ELF-1 (cell line): ENCODE measurements at regions not wholly inside any gene's neighbourhood (a gene's known extent, or its start where the extent isn't known, plus 50 kb on each side); places are given as distances from the start of the nearest gene placed in this dataset.

ENCODE experiments used
- DNase-seq: peaks from one replicate; pipeline ENCODE4 v3.0.0-alpha.2; 2016; ENCODE audit warnings: low read depth, low spot score

- no peak for DNase-seq
Measured at GRCh38 chr2:789529-789928, 112.3 kb upstream of the TMEM18 start.

- DNase-seq = no peak
Measured at GRCh38 chr2:788227-789032, 111.2 kb upstream of the TMEM18 start.

DNA sequence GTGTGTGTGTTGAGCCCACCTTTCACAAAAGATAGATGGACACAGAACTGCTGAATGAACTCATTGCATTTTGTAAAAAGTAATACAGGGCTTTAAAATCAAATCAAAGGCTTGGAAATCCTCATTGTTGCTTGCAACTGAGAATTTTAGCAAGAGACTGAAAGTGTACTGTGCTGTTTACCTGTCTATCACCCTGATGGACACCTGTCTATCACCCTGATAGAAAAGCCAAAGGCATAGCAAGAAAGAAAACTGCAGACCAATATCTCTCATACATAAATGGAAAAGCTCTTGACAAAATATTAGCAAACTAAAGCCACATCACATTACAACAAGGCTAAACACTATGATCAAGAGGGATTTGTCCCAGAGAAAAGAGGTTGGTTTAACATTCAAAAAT, 107.5 kb upstream of the TMEM18 start:
- DNase-seq = no peak

- no peak for DNase-seq
Measured at GRCh38 chr2:780581-780980, 103.4 kb upstream of the TMEM18 start.

- DNase-seq = no peak
Measured at GRCh38 chr2:780002-780401, 102.8 kb upstream of the TMEM18 start.

DNA sequence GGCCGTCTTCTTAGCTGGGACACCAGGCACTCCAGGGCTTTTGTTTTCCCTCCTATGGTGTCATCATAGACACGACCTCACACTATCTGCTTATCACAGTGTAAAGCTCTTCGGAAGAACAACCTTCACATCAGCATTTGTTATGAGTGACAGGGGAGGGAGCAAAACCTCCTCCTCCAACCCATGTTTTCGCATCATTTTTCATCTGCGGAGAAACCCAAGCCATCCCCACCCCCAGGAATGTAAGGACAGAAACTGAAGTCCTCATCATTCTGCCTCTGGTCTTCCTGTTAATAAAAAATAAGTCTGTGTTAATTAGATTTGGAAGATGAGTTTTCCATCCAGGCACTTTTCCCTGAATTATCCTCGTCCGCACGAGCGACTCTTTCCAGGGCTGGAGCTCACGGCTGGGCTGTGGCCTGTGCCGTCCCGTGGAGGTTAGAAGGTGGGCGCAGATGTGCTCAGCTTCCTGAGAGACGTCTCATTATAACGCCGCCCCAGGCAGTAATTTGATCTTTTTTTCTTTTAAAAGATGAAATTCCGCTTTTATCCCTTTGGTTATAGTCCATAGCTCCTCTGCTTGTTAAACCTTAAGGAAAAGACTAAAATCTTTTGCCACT, 101.6 kb upstream of the TMEM18 start:
- no peak for DNase-seq

- DNase-seq = no peak
Measured at GRCh38 chr2:777546-777945, 100.3 kb upstream of the TMEM18 start.

DNA sequence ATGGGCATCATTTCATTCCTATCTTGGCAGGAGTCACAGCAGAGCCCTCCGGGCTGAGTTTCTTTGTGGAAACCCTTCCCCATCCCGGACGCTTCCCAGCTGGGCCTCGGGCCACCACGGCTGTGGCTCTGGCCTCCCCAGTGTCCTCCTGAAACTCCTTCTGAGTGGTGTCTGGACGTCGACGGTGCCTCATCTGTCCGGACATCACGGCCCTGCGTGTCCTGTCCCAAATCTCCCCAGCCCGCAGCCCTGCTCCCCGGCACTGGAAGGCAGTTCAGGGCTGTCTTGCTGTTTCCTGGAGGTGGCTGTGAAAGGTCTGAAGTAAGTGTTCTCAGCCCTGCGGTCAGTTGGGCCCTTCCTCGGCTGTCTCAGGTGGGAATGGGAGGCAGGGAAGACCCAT, 99.8 kb upstream of the TMEM18 start:
- DNase-seq = no peak

- DNase-seq = no peak
Measured at GRCh38 chr2:776487-776886, 99.3 kb upstream of the TMEM18 start.

- no peak for DNase-seq
Measured at GRCh38 chr2:776038-776437, 98.8 kb upstream of the TMEM18 start.

DNA sequence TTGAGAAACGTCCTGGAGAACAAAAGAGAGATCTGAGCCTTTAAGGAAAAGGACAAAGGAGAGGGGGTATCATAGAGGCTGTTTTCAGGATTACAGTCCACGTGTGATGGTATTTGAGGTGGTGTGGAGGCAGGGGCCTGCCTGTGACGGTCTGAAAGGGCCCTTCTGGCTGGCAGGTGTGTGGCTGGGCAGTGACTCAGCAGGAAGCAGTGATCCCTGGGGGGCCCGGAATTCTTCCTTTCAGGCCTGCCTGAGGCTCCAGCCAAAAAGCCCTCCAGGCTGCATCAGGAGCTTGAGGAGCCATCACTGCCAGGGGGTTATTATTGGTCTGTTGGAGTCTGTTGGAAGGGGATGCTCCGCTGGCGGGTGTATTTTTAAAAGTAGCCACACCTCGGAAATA, 97.2 kb upstream of the TMEM18 start:
- DNase-seq = peak; percentile 81

GRCh38 chr2:773256-774160, 96.3 kb upstream of the TMEM18 start:
- DNase-seq = no peak

DNA sequence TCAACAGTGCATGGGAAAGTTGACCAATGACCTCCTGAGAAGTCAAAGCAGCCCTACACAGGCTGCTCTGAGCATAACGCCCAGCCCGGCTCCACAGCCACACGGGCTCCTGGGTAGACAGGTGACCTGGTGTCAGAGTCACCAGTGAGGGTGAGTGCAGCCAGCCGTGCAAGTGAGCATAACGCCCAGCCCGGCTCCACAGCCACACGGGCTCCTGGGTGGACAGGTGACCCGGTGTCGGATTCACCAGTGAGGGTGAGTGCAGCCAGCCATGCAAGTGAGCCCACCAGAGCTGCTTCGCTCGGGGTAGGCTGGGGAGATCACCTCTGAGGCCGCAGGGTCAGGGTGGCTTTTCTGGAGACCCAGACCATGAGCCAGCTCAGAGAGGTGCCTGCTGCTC, 94.3 kb upstream of the TMEM18 start:
- DNase-seq = no peak

DNA sequence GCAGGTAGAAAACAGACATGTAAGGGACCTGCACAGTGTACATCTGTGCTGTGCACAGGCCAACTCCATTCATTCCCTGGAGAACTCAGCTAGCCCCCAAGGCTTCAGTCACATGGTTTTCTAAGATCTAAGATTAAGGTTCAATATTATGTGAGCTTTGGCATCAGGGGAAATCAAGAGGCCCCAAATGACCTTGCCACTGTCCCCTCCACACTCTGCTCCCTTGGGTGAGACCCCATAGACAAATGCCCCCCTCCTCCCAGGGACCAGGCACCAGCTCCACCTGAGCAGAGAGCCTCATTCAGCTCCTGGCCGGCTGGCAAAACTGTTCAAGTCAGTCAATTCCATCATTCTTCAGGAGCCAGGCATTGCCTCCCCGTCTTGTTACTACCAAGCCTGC, 93.6 kb upstream of the TMEM18 start:
- DNase-seq = no peak

DNA sequence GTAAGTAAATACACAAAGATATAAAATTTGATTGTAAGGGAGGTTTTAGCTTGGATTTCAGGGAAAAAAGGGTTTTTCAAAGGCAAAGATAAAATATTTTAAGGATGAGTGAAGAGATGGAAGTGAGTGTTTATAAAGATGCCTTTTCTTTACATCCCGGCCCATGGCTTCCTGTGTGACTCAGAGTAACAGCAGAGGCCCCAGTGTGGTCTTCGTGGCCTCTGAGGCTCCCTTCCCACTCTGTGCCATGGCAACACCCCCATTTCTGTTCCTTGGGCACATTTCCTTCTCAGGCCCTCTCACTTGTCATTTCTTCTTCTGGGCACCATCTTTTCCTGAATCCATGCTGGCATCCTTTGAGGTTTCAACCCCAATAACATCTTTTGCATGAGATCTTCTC, 92.6 kb upstream of the TMEM18 start:
- DNase-seq = no peak

DNA sequence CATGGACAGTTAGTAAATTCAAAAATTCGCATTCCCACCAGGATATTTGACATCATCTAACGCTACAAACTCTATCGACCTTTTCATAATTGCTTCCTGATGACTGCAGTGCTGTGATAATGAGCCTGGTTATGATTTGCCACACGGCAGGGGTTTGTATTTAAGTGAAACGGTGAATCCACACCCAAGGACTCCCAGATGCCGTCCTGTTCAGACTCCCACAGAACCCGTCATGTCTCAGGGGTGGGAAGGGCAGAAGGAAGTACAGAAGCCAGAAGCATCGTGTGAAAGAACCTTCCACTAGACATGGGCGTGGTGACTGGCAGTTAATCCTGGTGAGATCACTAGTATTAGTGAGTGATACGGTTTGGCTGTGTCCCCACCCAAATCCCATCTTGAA, 91.2 kb upstream of the TMEM18 start:
- no peak for DNase-seq

GRCh38 chr2:767944-768343, 90.7 kb upstream of the TMEM18 start:
- DNase-seq = no peak

GRCh38 chr2:767440-767839, 90.2 kb upstream of the TMEM18 start:
- no peak for DNase-seq

DNA sequence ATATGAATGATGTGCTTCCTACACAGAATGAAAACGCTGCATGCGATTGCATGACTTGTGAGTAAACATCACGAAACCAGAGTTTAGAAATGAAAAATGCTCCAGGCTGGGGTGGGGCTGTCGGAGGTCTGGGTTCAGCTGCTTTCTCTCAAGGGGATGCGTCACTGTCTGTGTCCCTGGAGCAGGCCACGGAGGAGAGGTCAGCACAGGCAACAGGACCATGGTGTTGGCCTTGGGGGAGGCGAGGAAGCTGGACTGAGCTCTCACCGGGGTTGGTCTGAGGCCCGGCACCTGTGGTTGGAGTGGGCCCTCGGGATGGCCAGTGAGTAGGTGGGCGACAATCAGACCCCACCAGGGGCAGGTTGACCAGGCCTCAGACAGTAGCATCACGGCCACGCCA, 89.0 kb upstream of the TMEM18 start:
- DNase-seq = no peak

GRCh38 chr2:765369-765768, 88.2 kb upstream of the TMEM18 start:
- DNase-seq = no peak

GRCh38 chr2:763766-764525, 86.7 kb upstream of the TMEM18 start:
- DNase-seq = no peak

DNA sequence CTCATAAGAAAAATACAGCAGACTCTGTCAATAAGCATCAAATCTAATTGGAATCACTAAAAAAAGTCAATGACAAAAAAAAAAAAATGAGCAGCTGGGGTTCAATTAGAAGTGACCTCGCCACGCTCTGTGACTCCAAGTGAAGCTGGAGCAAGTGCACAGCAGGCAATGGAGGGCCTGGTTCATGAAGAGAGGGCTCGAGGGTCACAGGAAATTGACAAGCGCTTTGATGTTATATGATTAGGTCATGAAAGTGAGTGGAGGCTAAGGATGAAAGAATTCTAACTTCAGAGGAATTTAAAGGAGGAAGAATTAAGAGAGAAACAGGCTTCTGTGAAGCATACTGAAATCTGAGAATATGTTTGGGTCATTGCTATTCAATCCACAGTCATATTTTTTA, 85.4 kb upstream of the TMEM18 start:
- no peak for DNase-seq
